ENCODE measurements at regions not wholly inside any gene's neighbourhood (a gene's known extent, or its start where the extent isn't known, plus 50 kb on each side); places are given as distances from the start of the nearest gene placed in this dataset.

DNA sequence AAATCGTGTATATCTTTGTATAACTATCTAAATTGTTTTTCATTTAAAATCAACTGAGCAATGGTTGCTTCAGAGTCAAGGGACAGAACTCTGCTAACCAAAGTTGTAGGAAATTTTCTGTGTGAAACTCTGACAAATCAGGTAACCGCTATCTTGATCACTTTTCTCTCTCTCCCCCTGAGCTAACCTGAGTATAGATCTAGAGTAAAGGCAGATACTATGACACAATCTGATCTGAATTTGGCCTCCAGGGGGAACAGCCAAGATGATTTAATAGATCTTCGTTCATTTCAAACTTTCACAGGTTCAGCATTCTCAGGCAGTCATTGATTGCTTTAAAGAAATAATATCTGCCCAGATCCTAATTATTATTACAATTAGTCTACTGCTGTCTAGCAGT, 472.8 kb downstream of the NUF2 start:
- Histone ChIP-seq H3K9me3 (ENCODE audit: low read length) (no peaks in the 10 kb centered on the region), H2AFZ (ENCODE audit: low read length) (no peak overlapping the region), H3K4me2 (ENCODE audit: low read length) (no peak overlapping the region), H3K9me2 (ENCODE audit: insufficient read depth, low read length) (no peaks in the 10 kb centered on the region), H4K20me1 (ENCODE audit: insufficient read depth, low read length) (no peaks in the 10 kb centered on the region), H3K4me3 (ENCODE audit: low read depth, low read length, poor library complexity, severe bottlenecking) (no peak overlapping the region), H3K36me3 (ENCODE audit: insufficient read depth, low read length) (no peaks in the 10 kb centered on the region), H3K27ac (ENCODE audit: low read depth, low read length, poor library complexity, severe bottlenecking) (no peak overlapping the region), H3K4me1 (ENCODE audit: insufficient read depth, low read length, poor library complexity, severe bottlenecking) (no peaks in the 10 kb centered on the region), H3K79me2 (ENCODE audit: insufficient read depth, low read depth, low read length) (no peaks in the 10 kb centered on the region)
- POLR2A ChIA-PET: no interaction called here
- intact Hi-C loops (cut with micrococcal nuclease; ENCODE audit: unreplicated experiment): no loop called here
- BruUV-seq (replicated peaks): no TSS peak
- TF ChIP-seq EZH2phosphoT487 (IDR thresholded peaks at IDR 0.05; ENCODE audit: borderline replicate concordance, low read depth, low read length) (no peak), CTCF (conservative IDR thresholded peaks at IDR 0.05; ENCODE audit: low read length) (no peak)
- DNase-seq (ENCODE audit: low spot score): no peak
- CTCF ChIA-PET (ENCODE audit: unreplicated experiment): no interaction called here

DNA sequence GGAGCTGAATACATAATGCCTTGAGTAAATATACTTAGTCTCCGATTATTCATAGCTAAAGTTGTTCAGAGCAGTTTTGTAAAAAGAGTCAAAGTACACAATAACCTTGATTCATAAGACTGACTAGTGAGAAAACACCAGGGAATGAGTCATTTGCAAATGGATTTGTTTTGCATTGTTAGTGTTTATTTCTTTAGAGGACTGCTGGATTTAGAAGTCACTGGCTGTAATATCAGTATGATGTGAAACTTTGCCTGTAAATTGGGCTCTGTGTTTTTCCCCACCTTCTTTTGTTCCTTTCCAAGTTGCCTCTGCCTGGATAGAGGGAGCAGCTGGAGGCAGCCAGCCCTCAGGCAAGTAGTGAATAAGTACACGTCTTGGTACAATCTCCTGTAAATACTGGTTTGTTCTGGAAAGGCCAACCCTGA, 474.7 kb downstream of the NUF2 start:
- no TSS peak for BruUV-seq (replicated peaks)
- Histone ChIP-seq H3K4me3 (ENCODE audit: low read depth, low read length, poor library complexity, severe bottlenecking) (no peak overlapping the region), H3K27ac (ENCODE audit: low read depth, low read length, poor library complexity, severe bottlenecking) (no peak overlapping the region), H3K4me1 (ENCODE audit: insufficient read depth, low read length, poor library complexity, severe bottlenecking) (no peaks in the 10 kb centered on the region), H3K79me2 (ENCODE audit: insufficient read depth, low read depth, low read length) (no peaks in the 10 kb centered on the region), H3K36me3 (ENCODE audit: insufficient read depth, low read length) (no peaks in the 10 kb centered on the region), H3K9me3 (ENCODE audit: low read length) (no peaks in the 10 kb centered on the region), H3K4me2 (ENCODE audit: low read length) (no peak overlapping the region), H3K9me2 (ENCODE audit: insufficient read depth, low read length) (no peaks in the 10 kb centered on the region), H4K20me1 (ENCODE audit: insufficient read depth, low read length) (no peaks in the 10 kb centered on the region), H2AFZ (ENCODE audit: low read length) (no peak overlapping the region)
- TF ChIP-seq CTCF (conservative IDR thresholded peaks at IDR 0.05; ENCODE audit: low read length) (no peak), EZH2phosphoT487 (IDR thresholded peaks at IDR 0.05; ENCODE audit: borderline replicate concordance, low read depth, low read length) (no peak)
- intact Hi-C loops (cut with micrococcal nuclease; ENCODE audit: unreplicated experiment): no loop called here
- DNase-seq (ENCODE audit: low spot score): no peak
- CTCF ChIA-PET (ENCODE audit: unreplicated experiment): no interaction called here
- POLR2A ChIA-PET: no interaction called here

DNA sequence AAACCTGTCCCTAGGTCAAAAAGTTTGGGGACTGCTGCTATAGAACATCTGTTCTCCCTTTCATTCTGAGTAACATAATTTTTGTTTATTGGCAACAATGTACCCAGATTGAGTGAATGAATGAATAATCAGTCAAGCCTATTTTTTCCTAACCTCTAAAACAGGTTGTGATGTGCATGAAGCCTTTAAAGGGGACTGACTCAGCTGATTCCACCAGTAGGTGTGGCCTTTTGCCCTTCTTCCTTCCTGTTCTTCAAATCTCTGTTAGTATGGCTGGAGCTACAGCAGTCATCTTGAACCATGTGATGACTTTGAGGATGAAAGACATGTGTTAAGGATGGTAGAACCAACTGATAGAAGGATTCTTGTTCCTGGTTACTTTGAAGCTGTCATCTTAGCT, 476.1 kb downstream of the NUF2 start:
- Histone ChIP-seq H2AFZ (ENCODE audit: low read length) (no peak overlapping the region), H3K4me2 (ENCODE audit: low read length) (no peak overlapping the region), H4K20me1 (ENCODE audit: insufficient read depth, low read length) (no peaks in the 10 kb centered on the region), H3K79me2 (ENCODE audit: insufficient read depth, low read depth, low read length) (no peaks in the 10 kb centered on the region), H3K9me3 (ENCODE audit: low read length) (no peaks in the 10 kb centered on the region), H3K9me2 (ENCODE audit: insufficient read depth, low read length) (no peaks in the 10 kb centered on the region), H3K4me3 (ENCODE audit: low read depth, low read length, poor library complexity, severe bottlenecking) (no peak overlapping the region), H3K4me1 (ENCODE audit: insufficient read depth, low read length, poor library complexity, severe bottlenecking) (no peaks in the 10 kb centered on the region), H3K27ac (ENCODE audit: low read depth, low read length, poor library complexity, severe bottlenecking) (no peak overlapping the region), H3K36me3 (ENCODE audit: insufficient read depth, low read length) (no peaks in the 10 kb centered on the region)
- intact Hi-C loops (cut with micrococcal nuclease; ENCODE audit: unreplicated experiment): no loop called here
- POLR2A ChIA-PET: interaction anchor here (1.2 kb wide), 1 partner anchor 10 kb away, joined by 3 read pairs; no protein-coding TSS in a partner anchor
- no peak for DNase-seq (ENCODE audit: low spot score)
- CTCF ChIA-PET (ENCODE audit: unreplicated experiment): no interaction called here
- BruUV-seq (replicated peaks): no TSS peak
- TF ChIP-seq CTCF (conservative IDR thresholded peaks at IDR 0.05; ENCODE audit: low read length) (no peak), EZH2phosphoT487 (IDR thresholded peaks at IDR 0.05; ENCODE audit: borderline replicate concordance, low read depth, low read length) (no peak)
